LNCaP clone FGC (cell line): ENCODE measurements at regions not wholly inside any gene's neighbourhood (a gene's known extent, or its start where the extent isn't known, plus 50 kb on each side); places are given as distances from the start of the nearest gene placed in this dataset.

Source experiments
- DNase-seq: peaks from one replicate; pipeline ENCODE4 v3.0.0-alpha.2; 2011; ENCODE audit warnings: low read depth
- H3K4me3 ChIP-seq: 2 replicates; pipeline ENCODE4 v1.5.1; 2011; ENCODE audit warnings: mild to moderate bottlenecking, low read depth, low read length, control low read depth
- TF ChIP-seq, protein P1 (sequence below): IDR thresholded peaks from 2 replicates; pipeline ENCODE4 v1.5.1; 2012; ENCODE audit warnings: mild to moderate bottlenecking; ENCODE audit not compliant: control insufficient read depth, insufficient read depth; ENCODE audit errors: extremely low read depth

DNA sequence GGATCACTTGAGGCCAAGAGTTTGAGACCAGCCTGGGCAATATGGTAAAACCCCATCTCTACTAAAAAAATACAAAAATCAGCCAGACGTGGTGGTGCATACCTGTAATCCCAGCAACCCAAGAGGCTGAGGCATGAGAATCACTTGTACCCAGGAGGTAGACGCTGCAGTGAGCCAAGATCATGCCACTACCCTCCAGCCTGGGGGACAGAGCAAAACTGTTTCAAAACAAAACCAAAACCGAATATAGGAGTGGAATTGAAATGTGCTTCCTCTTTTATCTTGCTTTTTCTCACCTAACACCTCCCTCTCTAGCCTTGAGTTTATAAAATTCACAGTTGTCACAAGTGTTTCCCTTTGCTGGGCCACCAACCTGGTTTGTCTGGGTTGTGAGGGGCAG, 181.9 kb downstream of the PAH start:
- no peak for DNase-seq
- no peak overlapping the region for H3K4me3 ChIP-seq
- TF ChIP-seq, protein P1, sequence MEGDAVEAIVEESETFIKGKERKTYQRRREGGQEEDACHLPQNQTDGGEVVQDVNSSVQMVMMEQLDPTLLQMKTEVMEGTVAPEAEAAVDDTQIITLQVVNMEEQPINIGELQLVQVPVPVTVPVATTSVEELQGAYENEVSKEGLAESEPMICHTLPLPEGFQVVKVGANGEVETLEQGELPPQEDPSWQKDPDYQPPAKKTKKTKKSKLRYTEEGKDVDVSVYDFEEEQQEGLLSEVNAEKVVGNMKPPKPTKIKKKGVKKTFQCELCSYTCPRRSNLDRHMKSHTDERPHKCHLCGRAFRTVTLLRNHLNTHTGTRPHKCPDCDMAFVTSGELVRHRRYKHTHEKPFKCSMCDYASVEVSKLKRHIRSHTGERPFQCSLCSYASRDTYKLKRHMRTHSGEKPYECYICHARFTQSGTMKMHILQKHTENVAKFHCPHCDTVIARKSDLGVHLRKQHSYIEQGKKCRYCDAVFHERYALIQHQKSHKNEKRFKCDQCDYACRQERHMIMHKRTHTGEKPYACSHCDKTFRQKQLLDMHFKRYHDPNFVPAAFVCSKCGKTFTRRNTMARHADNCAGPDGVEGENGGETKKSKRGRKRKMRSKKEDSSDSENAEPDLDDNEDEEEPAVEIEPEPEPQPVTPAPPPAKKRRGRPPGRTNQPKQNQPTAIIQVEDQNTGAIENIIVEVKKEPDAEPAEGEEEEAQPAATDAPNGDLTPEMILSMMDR = no peak

DNA sequence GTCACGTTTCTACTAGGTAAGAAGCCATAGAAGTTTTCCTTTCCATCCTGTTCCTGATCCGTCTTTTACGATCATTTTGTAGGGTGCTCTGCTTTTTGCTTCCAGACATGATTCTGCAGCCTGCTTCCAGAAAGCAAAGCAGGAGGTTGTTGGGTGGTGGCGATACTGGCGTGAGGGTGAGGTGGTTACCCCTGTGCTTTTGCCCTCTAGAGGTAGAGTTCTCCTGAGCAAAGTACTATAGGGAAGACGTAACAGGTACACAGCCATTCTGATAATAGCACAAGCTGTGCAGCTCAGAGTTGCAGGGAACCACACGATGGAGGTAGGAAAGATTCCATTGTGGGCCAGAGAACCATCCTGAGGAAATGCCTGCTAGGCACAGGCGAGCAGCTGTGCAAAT, 186.0 kb downstream of the PAH start:
- DNase-seq = no peak
- no peak overlapping the region for H3K4me3 ChIP-seq
- TF ChIP-seq, protein P1 = no peak

DNA sequence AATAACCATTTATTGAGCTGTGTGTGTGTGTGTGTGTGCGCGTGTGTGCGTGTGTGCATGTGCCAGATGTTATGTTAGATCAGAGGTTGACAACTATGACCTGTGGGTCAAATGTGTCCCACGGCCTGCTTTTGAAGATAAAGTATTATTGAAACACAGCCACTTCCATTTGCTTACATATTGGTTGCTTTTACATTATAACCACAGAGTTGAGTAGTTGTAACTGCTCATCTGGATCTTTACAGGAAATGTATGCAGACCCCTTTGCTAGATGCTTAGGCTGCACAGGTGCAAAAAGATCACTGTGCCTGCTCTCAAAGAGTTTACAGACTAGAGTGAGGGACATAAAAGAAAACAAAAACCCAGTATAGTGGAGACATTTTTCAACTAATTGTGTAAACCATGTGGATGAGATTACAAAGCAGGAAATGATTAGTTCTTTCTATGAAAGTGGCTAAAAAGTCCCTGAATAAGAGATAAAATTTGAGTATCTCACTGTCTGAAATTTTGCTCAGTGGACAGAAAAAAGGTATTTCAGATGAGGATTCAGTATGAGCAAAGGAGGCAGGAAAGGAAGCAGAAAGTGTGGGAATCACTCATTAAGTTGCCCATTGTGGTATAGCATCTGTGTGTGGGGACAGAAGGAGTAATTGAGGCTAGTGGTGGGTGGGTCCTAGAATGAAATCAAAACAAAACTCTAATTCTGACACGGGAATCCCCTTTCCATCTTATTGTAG, 188.4 kb downstream of the PAH start:
- no peak overlapping the region for H3K4me3 ChIP-seq
- TF ChIP-seq, protein P1 = no peak
- DNase-seq = no peak

DNA sequence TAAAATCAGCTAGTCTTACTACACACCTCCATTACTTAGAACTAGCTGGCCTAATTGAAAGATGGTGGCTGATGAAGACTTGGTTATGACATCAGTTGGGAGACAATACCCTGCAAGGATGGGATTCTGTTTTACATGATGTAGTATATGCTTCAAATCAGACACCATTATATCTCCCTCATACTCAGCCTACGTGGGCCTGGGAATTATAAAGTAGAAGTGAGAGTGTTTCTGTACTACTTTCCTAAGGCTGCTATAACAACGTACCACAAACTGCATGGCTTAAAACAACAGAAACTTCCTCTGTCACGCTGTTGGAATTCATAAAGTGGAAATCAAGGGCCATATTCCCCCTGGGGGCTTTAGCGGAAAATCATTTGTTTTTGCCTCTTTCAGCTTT, 190.4 kb downstream of the PAH start:
- H3K4me3 ChIP-seq = no peak overlapping the region
- no peak for DNase-seq
- TF ChIP-seq, protein P1 = no peak

DNA sequence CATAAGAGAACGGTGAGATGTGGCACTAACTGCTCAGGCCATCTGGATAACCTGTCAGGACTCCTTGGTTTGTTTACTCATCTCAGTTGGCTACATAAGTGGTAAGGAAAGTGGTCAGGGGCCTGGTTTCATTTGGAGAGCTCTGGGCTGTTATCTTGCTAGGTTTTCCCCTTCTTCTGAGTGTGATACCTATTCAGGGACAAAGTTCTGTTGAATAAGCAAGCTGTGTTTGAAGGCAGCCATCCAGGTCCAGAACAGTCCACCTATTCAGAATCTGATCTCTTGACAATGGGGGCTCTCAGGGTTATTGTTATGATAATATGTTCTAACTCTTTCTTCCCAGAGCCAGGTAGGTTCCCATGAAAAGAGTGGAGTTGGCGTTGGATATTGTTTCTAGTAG, 194.9 kb downstream of the PAH start:
- no peak for DNase-seq
- no peak overlapping the region for H3K4me3 ChIP-seq
- TF ChIP-seq, protein P1 = no peak

DNA sequence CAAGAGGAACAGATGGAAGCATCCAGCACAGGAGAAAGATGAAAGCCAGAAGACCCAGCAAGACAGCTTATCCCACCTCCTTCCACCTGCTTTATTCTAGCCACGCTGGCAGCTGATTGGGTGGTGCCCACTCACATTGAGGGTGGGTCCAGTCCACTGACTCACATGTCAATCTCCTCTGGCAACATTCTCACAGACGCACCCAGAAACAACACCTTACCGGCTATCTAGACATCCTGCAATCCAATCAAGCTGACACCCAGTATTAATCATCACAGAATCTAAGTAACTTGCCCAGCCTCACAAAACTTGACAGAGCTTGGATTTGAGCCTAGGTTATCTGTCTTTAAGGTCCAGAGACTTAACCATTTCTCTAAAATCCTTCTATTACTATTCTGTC, 208.9 kb downstream of the PAH start:
- TF ChIP-seq, protein P1 = no peak
- DNase-seq = no peak
- H3K4me3 ChIP-seq = no peak overlapping the region
